Testis (tissue), 2 donors: ENCODE measurements at regions not wholly inside any gene's neighbourhood (a gene's known extent, or its start where the extent isn't known, plus 50 kb on each side); places are given as distances from the start of the nearest gene placed in this dataset.

Source experiments
- DNase-seq: peaks from one replicate; pipeline ENCODE4 v3.0.0-alpha.2; 2019
- H3K27ac ChIP-seq, 2 donors: fragments of 200-600 bp; sonication (generic); one replicate each; pipeline ENCODE4 v1.5.1; 2019
- H3K27me3 ChIP-seq: fragments of 200-600 bp; sonication (generic); one replicate; pipeline ENCODE4 v1.5.1; 2019
- H3K36me3 ChIP-seq: fragments of 200-600 bp; sonication (generic); one replicate; pipeline ENCODE4 v1.5.1; 2017; ENCODE audit warnings: low read depth; ENCODE audit errors: missing control alignments
- H3K4me1 ChIP-seq: fragments of 200-600 bp; sonication (generic); one replicate; pipeline ENCODE4 v1.5.1; 2019
- H3K4me3 ChIP-seq, 2 donors: fragments of 200-600 bp; sonication (generic); one replicate each; pipeline ENCODE4 v1.5.1; 2017 to 2019
- H3K9me3 ChIP-seq: fragments of 200-600 bp; sonication (generic); one replicate; pipeline ENCODE4 v1.5.1; 2017
- POLR2A ChIP-seq: fragments of 450-650 bp; IDR thresholded peaks from one replicate; pipeline ENCODE4 v1.6.1; 2017; ENCODE audit warnings: antibody characterized with exemption, mild to moderate bottlenecking, moderate library complexity
- WGBS, 2 donors: methylation state at CpG; one replicate each; pipeline ENCODE4 v1.1.5; 2018; 5-methylcytosine and 5-hydroxymethylcytosine counted together
- intact Hi-C: fragments of 100-400 bp; cut with DNase I; formaldehyde crosslinking; loops from one replicate; pipeline ENCODE4 v1.15.1; 2023; ENCODE audit warnings: low total_unique reads
- TF ChIP-seq, protein P1 (sequence below), 3 experiments: fragments of 450-650 bp in 2 of 3; fragments of 200-600 bp in 1 of 3; sonication (generic) in 1 of 3; IDR thresholded peaks; one replicate each; pipeline ENCODE4 v1.5.1; 2016 to 2019; ENCODE audit warnings: antibody characterized with exemption in 3 of 3, mild to moderate bottlenecking in 2 of 3, moderate library complexity in 1 of 3

- no peak overlapping the region for H3K4me3 ChIP-seq
- intact Hi-C loops = no loop called here
- H3K27ac ChIP-seq = no peak overlapping the region
- H3K36me3 ChIP-seq = no peaks in the 10 kb centered on the region
- WGBS, 2 donors = 89 to 92% methylated on average over 2 of the region's 2 CpGs
- H3K9me3 ChIP-seq = no peaks in the 10 kb centered on the region
- DNase-seq = no peak
- TF ChIP-seq, protein P1, sequence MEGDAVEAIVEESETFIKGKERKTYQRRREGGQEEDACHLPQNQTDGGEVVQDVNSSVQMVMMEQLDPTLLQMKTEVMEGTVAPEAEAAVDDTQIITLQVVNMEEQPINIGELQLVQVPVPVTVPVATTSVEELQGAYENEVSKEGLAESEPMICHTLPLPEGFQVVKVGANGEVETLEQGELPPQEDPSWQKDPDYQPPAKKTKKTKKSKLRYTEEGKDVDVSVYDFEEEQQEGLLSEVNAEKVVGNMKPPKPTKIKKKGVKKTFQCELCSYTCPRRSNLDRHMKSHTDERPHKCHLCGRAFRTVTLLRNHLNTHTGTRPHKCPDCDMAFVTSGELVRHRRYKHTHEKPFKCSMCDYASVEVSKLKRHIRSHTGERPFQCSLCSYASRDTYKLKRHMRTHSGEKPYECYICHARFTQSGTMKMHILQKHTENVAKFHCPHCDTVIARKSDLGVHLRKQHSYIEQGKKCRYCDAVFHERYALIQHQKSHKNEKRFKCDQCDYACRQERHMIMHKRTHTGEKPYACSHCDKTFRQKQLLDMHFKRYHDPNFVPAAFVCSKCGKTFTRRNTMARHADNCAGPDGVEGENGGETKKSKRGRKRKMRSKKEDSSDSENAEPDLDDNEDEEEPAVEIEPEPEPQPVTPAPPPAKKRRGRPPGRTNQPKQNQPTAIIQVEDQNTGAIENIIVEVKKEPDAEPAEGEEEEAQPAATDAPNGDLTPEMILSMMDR (IDR thresholded peaks at IDR 0.05) = no peak
- TF ChIP-seq POLR2A = no peak
- peaks cover 3% of the 10 kb centered on the region for H3K4me1 ChIP-seq
- no peaks in the 10 kb centered on the region for H3K27me3 ChIP-seq
These were observed 207.9 kb upstream of the DIO3 start for GRCh38 chr14:101353422-101353821.

DNA sequence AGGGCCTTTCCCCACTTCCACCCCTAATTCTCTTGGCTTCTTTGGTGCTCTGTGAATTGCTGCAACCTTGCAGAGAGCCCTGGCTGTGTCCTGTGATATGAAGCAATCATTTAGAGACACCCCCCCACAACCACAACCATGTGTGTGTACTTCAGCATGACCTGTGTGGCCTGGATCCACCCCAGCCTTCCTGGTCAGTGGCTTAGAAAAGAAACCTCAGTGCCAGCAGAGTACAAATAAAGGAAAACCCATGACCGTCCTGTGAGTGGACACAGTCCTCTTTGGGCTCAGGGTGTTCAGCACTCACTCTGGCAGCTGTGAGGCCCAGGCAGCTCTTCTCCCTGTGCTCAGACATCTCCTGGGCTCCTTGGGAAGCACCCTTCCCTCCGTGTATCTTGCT is 206.6 kb upstream of the DIO3 start:
- H3K4me3 ChIP-seq = no peak overlapping the region
- H3K36me3 ChIP-seq = no peaks in the 10 kb centered on the region
- H3K9me3 ChIP-seq = no peaks in the 10 kb centered on the region
- DNase-seq = no peak
- no peaks in the 10 kb centered on the region for H3K27me3 ChIP-seq
- no peak overlapping the region for H3K27ac ChIP-seq
- 67 to 82% methylated on average over 2 of the region's 2 CpGs for WGBS, 2 donors
- peaks cover 13% of the 10 kb centered on the region for H3K4me1 ChIP-seq
- no peak for TF ChIP-seq POLR2A
- intact Hi-C loops = no loop called here

DNA sequence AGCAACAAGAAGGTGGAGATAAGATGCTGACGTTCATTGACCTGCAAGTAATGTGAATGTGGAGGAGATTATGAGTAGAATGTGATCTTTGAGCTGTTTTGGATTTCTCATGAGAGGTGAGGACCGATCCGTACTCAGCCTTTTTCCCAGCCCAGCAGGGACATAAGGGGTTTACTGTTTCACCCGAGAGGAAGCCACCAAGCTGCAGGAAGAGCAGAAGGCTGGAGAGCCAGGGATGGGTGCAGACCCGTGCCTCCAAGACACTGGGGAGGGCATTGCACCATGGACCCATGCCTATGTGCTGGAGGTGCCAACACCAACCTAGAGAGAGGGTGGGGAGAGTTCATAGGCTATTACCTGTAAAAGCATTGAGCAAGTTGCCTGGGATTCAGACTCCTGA is 206.0 kb upstream of the DIO3 start:
- no peaks in the 10 kb centered on the region for H3K36me3 ChIP-seq
- 79 to 87% methylated on average over 5 of the region's 5 CpGs for WGBS, 2 donors
- intact Hi-C loops = no loop called here
- TF ChIP-seq, protein P1 (IDR thresholded peaks at IDR 0.05) = no peak
- TF ChIP-seq POLR2A = no peak
- no peaks in the 10 kb centered on the region for H3K9me3 ChIP-seq
- no peak overlapping the region for H3K4me3 ChIP-seq
- H3K27ac ChIP-seq = no peak overlapping the region
- peaks cover 17% of the 10 kb centered on the region for H3K4me1 ChIP-seq
- no peaks in the 10 kb centered on the region for H3K27me3 ChIP-seq
- DNase-seq = no peak

DNA sequence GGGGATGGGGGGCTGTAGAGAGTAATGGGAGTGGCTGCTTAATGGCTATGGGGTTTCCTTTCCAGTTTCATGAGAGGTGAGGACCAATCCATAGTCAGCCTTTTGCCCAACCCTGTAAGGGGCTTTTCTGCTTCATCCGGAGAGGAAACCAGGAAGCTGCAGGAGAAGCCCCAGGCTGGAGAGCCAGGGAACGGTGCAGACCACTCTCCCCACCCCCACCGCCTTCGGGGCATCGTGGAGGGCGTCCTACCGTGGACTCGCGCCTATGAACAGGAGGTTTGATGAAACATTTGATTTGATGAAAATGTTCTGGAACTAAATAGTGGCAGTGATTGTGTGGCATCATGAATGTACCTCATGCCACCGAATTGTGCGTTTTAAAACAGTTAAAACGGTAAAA is 204.3 kb upstream of the DIO3 start:
- H3K36me3 ChIP-seq = no peaks in the 10 kb centered on the region
- H3K4me3 ChIP-seq = no peak overlapping the region
- no peaks in the 10 kb centered on the region for H3K9me3 ChIP-seq
- H3K27ac ChIP-seq = no peak overlapping the region
- DNase-seq = no peak
- TF ChIP-seq POLR2A = no peak
- TF ChIP-seq, protein P1 (IDR thresholded peaks at IDR 0.05) = no peak
- H3K4me1 ChIP-seq = peaks cover 29% of the 10 kb centered on the region
- 91 to 94% methylated on average over 12 of the region's 12 CpGs for WGBS, 2 donors
- intact Hi-C loops = no loop called here
- no peaks in the 10 kb centered on the region for H3K27me3 ChIP-seq

GRCh38 chr14:101357559-101358319 is 203.6 kb upstream of the DIO3 start:
- no peaks in the 10 kb centered on the region for H3K9me3 ChIP-seq
- H3K27ac ChIP-seq = no peak overlapping the region
- no peak overlapping the region for H3K4me3 ChIP-seq
- TF ChIP-seq, protein P1 (IDR thresholded peaks at IDR 0.05) = no peak
- no peak for TF ChIP-seq POLR2A
- no peaks in the 10 kb centered on the region for H3K36me3 ChIP-seq
- WGBS, 2 donors = 90 to 98% methylated on average over 4 to 10 of the region's 10 CpGs
- DNase-seq = no peak
- intact Hi-C loops = no loop called here
- no peaks in the 10 kb centered on the region for H3K27me3 ChIP-seq
- H3K4me1 ChIP-seq = peaks cover 29% of the 10 kb centered on the region
